Activated B cell treated with CpG ODN at 0.5 μM for 24 hours (primary cell): ENCODE measurements at regions not wholly inside any gene's neighbourhood (a gene's known extent, or its start where the extent isn't known, plus 50 kb on each side); places are given as distances from the start of the nearest gene placed in this dataset.
"Not testable (repeated sequence)": the region's sequence is repeated elsewhere in the genome, so short reads cannot be mapped to it uniquely, and the experiment has no call there.

Experiments
- ATAC-seq: fragments of 200-7000 bp; cut with Tn5 transposase; one replicate; pipeline ENCODE4 v1.10.0; 2021; ENCODE audit warnings: low read depth, mild to moderate bottlenecking, moderate library complexity
- CTCF ChIA-PET: fragments of 350-600 bp; sonication (Branson Sonifier 250); formaldehyde crosslinking; loops from one replicate; lab custom pipeline; 2021; ENCODE audit warnings: antibody characterized with exemption; lab: Charles Lee
- POLR2A ChIA-PET: fragments of 350-600 bp; sonication (Branson Sonifier 250); formaldehyde crosslinking; loops from one replicate; lab custom pipeline; 2021; ENCODE audit warnings: antibody characterized with exemption; lab: Charles Lee
- DNase-seq: peaks from one replicate; pipeline ENCODE4 v3.0.0; 2022
- H3K27ac Mint-ChIP-seq: one replicate; pipeline ENCODE4 v1.8.0; 2020; ENCODE audit warnings: mixed read lengths
- H3K27me3 Mint-ChIP-seq: one replicate; pipeline ENCODE4 v1.8.0; 2021; ENCODE audit warnings: mixed read lengths
- H3K36me3 Mint-ChIP-seq: one replicate; pipeline ENCODE4 v1.8.0; 2021; ENCODE audit warnings: low read depth, mixed read lengths
- H3K4me1 Mint-ChIP-seq: one replicate; pipeline ENCODE4 v1.8.0; 2021; ENCODE audit warnings: mixed read lengths
- H3K4me3 Mint-ChIP-seq: one replicate; pipeline ENCODE4 v1.8.0; 2020; ENCODE audit warnings: mild to moderate bottlenecking, mixed read lengths
- H3K9me3 Mint-ChIP-seq: one replicate; pipeline ENCODE4 v1.8.0; 2020; ENCODE audit warnings: mixed read lengths
- intact Hi-C: fragments of 100-400 bp; cut with micrococcal nuclease; formaldehyde crosslinking; loops from one replicate; pipeline ENCODE4 v1.15.1; 2024
- TF ChIP-seq, protein P1 (sequence below): fragments of 200-600 bp; IDR thresholded peaks from one replicate; pipeline ENCODE4 v1.8.0; 2022; ENCODE audit warnings: antibody characterized with exemption, mild to moderate bottlenecking

DNA sequence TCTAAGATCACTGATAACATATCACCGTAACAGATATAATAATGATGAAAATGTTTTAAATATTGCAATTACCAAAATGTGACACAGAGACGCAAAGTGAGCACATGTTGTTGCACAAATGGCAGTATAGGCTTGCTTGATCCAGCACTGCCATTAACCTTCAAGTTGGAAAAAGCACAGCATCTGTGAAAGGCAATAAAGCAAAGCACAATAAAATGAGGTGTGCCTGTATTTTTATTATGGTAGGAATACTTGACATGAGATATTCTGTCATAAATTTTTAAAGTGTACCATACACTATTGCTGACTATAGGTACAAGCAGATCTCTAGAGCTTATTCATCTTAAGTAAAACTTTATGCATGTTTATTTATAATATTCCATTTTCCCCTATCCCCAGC is 312.2 kb downstream of the PTH2R start:
- TF ChIP-seq, protein P1, sequence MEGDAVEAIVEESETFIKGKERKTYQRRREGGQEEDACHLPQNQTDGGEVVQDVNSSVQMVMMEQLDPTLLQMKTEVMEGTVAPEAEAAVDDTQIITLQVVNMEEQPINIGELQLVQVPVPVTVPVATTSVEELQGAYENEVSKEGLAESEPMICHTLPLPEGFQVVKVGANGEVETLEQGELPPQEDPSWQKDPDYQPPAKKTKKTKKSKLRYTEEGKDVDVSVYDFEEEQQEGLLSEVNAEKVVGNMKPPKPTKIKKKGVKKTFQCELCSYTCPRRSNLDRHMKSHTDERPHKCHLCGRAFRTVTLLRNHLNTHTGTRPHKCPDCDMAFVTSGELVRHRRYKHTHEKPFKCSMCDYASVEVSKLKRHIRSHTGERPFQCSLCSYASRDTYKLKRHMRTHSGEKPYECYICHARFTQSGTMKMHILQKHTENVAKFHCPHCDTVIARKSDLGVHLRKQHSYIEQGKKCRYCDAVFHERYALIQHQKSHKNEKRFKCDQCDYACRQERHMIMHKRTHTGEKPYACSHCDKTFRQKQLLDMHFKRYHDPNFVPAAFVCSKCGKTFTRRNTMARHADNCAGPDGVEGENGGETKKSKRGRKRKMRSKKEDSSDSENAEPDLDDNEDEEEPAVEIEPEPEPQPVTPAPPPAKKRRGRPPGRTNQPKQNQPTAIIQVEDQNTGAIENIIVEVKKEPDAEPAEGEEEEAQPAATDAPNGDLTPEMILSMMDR: no peak
- ChIA-PET POLR2A (no interaction called here), CTCF (no interaction called here)
- Mint-ChIP-seq H3K36me3 (no peaks in the 10 kb centered on the region), H3K4me1 (no peaks in the 10 kb centered on the region), H3K27me3 (no peaks in the 10 kb centered on the region), H3K27ac (no peak overlapping the region), H3K9me3 (no peaks in the 10 kb centered on the region), H3K4me3 (no peak overlapping the region)
- intact Hi-C loops: no loop called here
- DNase-seq (no peak), ATAC-seq (no peak)

DNA sequence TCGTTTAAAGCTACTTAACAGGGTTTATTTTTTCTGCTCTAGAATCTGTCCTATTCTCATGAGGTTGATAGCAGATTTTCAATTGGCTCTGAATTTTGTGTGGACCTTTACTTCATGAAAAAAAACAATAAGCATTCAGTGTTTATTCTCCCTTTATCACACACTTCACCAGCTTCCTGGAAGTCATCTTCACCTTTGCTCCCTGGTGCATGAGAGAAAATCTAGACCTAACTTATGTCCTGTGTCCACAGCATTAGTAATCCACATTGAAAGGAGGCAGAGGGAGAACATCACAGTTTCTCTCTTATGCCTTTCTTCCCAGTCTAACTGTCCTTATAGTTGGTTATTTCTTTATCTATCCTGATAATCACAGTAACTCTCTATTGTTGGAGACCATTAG is 316.1 kb downstream of the PTH2R start:
- no peak overlapping the region for H3K27ac Mint-ChIP-seq
- no peak overlapping the region for H3K4me3 Mint-ChIP-seq
- no peaks in the 10 kb centered on the region for H3K4me1 Mint-ChIP-seq
- H3K36me3 Mint-ChIP-seq: no peaks in the 10 kb centered on the region
- ATAC-seq (no peak), DNase-seq (no peak)
- TF ChIP-seq, protein P1: no peak
- ChIA-PET POLR2A (no interaction called here), CTCF (no interaction called here)
- no peaks in the 10 kb centered on the region for H3K27me3 Mint-ChIP-seq
- H3K9me3 Mint-ChIP-seq: no peaks in the 10 kb centered on the region
- intact Hi-C loops: no loop called here

DNA sequence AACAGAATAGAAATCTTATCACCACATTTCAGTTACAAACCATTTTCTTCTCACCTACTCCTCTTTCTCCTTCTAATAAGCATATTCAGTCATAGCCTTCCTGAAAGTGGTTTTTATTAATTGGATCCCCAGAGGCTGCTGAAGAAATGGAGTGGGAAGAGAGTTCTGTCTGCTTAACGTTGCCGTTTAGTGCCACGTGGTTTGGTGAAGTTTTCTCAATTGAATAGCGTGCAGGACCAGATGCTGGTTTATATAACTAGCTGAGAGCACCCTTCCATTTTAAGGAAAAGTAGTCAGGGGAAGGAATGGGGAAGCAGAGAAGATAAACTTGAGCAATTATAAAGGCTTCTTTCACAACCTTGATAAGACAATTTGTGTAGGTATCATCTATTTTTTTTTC is 318.7 kb downstream of the PTH2R start:
- TF ChIP-seq, protein P1: no peak
- Mint-ChIP-seq H3K4me1 (no peaks in the 10 kb centered on the region), H3K27ac (no peak overlapping the region), H3K36me3 (no peaks in the 10 kb centered on the region), H3K4me3 (no peak overlapping the region), H3K27me3 (no peaks in the 10 kb centered on the region), H3K9me3 (no peaks in the 10 kb centered on the region)
- ATAC-seq: no peak
- POLR2A ChIA-PET: no interaction called here
- intact Hi-C loops: no loop called here
- CTCF ChIA-PET: no interaction called here
- no peak for DNase-seq

DNA sequence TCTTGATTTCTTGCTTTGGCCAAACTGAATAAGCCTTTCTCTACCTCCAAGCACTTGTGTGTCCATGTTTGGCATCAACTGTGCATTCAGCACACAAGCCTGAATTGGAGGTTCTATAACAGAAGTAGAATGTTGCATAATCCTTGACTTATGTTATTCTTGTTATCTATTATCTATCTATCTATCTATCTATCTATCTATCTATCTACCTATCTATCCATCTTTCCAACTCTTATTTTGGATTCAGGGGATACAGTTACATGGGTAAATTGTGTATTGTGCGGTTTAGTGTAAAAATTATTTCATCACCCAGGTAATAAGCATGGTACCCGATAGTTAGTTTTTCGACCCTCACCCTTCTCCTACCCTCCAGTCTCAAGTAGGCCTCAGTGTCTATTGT is 319.6 kb downstream of the PTH2R start:
- ChIA-PET CTCF (no interaction called here), POLR2A (no interaction called here)
- Mint-ChIP-seq H3K4me1 (no peaks in the 10 kb centered on the region), H3K9me3 (no peaks in the 10 kb centered on the region), H3K27me3 (no peaks in the 10 kb centered on the region), H3K4me3 (no peak overlapping the region), H3K36me3 (no peaks in the 10 kb centered on the region), H3K27ac (no peak overlapping the region)
- no peak for ATAC-seq
- DNase-seq: no peak
- TF ChIP-seq, protein P1: no peak
- intact Hi-C loops: no loop called here

DNA sequence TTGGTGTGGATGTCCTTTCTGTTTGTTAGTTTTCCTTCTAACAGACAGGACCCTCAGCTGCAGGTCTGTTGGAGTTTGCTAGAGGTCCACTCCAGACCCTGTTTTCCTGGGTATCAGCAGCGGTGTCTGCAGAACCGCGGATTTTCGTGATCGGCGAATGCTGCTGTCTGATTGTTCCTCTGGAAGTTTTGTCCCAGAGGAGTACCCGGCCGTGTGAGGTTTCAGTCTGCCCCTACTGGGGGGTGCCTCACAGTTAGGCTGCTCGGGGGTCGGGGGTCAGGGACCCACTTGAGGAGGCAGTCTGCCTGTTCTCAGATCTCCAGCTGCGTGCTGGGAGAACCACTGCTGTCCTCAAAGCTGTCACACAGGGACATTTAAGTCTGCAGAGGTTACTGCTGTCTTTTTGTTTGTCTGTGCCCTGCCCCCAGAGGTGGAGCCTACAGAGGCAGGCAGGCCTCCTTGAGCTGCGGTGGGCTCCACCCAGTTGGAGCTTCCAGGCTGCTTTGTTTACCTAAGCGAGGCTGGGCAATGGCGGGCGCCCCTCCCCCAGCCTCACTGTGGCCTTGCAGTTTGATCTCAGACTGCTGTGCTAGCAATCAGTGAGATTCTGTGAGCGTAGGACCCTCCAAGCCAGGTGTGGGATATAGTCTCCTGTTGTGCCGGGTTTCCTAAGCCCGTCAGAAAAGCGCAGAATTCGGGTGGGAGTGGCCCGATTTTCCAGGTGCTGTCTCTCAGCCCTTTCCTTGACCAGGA is 345.2 kb downstream of the PTH2R start:
- CTCF ChIA-PET, ATAC-seq, H3K27me3 Mint-ChIP-seq, H3K9me3 Mint-ChIP-seq, DNase-seq, H3K27ac Mint-ChIP-seq, intact Hi-C loops, H3K4me1 Mint-ChIP-seq, H3K4me3 Mint-ChIP-seq, POLR2A ChIA-PET, H3K36me3 Mint-ChIP-seq: not testable (repeated sequence)

DNA sequence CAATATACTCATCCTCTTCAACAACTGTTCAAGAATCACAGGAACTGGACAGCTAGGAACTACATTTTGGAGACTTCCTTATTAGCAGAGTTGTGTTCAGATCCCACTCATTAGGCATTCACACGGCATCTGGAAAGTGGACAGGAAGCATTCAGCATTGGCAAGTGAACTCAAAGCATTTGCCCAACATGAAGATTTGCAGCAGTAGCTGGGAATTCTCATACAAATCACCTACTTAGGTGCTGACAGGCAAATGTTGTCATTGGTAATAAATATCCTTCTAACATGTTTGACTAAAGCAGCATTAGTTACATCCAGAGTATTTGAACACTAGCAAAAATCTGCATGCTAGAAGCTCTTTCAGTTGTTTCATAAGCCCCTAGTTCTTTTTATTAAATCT is 350.8 kb downstream of the PTH2R start:
- Mint-ChIP-seq H3K36me3 (no peaks in the 10 kb centered on the region), H3K4me1 (no peaks in the 10 kb centered on the region), H3K27me3 (no peaks in the 10 kb centered on the region), H3K4me3 (no peak overlapping the region), H3K9me3 (peaks cover 6% of the 10 kb centered on the region), H3K27ac (no peak overlapping the region)
- DNase-seq: no peak
- intact Hi-C loops: no loop called here
- POLR2A ChIA-PET: no interaction called here
- ATAC-seq: no peak
- CTCF ChIA-PET: no interaction called here
- TF ChIP-seq, protein P1: no peak

DNA sequence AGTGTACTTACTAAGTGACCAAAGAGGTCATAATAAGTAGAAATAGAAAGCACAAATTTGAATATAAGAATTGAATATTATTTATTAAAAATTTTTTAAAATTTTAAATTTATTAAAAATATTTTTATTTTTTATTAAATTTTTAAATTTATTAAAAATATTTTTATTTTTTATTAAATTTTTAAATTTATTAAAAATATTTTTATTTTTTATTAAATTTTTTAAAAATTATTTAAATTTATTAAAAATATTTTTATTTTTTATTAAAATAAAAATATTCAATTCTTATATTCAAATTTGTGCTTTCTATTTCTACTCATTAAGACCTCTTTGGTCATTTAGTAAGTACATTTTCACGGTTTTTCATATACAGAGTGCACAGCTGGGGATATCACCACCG is 366.5 kb downstream of the PTH2R start:
- H3K4me1 Mint-ChIP-seq, H3K27me3 Mint-ChIP-seq, DNase-seq, ATAC-seq, H3K27ac Mint-ChIP-seq, POLR2A ChIA-PET, H3K36me3 Mint-ChIP-seq, H3K4me3 Mint-ChIP-seq, H3K9me3 Mint-ChIP-seq, intact Hi-C loops, CTCF ChIA-PET: not testable (repeated sequence)
